ENCODE measurements at regions not wholly inside any gene's neighbourhood (a gene's known extent, or its start where the extent isn't known, plus 50 kb on each side); places are given as distances from the start of the nearest gene placed in this dataset.
A peak's percentile ranks its signal among the peaks of the same experiment; 100 is the strongest.

DNA sequence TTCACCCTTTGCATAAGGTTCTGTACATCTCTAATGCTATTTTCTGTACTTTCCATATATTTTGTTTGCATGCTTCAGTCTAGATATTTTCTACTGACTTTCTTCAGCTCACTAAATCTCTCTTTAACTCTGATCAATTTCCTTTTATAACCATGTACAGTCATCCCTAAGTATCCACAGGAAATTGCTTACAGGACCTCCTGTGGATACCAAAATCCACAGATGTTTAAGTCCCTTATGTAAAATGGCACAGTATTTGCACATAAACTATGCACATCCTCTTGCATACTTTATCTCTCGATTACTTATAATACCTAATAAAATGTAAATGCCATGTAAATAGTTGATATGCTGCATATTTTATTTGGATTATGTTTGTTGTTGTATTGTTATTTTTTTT is 442.1 kb downstream of the TLE4 start:
- H3K4me1 ChIP-seq (ENCODE audit: control insufficient read depth in 3 of 3, insufficient read depth in 3 of 3, low read length in 3 of 3), result no peaks in the 10 kb centered on the region

DNA sequence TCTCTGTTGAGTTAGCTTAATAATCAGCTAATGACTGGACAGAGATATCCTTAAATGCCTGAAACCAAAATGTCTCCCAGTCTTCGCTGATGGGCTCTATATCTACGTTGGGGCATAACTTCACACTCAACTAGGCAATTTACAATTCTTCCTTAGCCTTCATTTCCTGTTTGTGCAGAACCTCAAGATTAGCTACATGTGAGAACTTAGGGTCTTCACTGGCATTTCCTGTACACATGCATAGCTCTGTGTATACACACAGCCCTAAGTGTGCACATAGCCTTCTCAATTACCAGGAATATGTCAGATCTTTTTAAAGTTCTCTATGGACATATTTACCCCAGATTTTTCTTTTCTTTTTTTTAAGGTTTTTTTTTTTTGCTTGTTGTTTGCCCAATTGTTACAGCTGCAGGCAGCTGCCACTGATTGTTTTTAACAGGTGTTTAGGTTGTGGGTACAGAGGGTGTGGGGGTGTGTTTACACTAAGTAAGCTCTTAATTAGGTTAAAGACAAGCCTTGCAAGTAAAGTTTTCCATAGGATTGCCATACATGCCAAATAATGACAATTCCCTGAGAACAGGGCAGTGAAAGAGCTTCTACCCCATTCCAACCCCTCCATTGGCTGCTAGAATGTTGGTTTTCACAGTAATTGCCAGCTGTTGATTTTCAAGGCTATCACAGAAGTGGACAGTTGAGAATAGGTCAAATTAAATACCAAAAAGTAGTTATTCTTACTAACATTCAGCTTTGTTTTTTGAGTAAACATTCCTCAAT is 441.0 kb downstream of the TLE4 start:
- no peak overlapping the region for H3K4me3 ChIP-seq (ENCODE audit: low read length in 3 of 3)
- H3K27me3 ChIP-seq (ENCODE audit: control insufficient read depth in 3 of 3, insufficient read depth in 3 of 3, low read length in 3 of 3), result no peaks in the 10 kb centered on the region
- no peaks in the 10 kb centered on the region for H3K4me1 ChIP-seq (ENCODE audit: control insufficient read depth in 3 of 3, insufficient read depth in 3 of 3, low read length in 3 of 3)
- H3K9ac ChIP-seq (ENCODE audit: low read depth in 1 of 3, low read length in 3 of 3), result no peak overlapping the region
- H3K9me3 ChIP-seq (ENCODE audit: control insufficient read depth in 3 of 3, low read length in 3 of 3), result no peaks in the 10 kb centered on the region
- no peaks in the 10 kb centered on the region for H3K36me3 ChIP-seq (ENCODE audit: control insufficient read depth in 3 of 3, insufficient read depth in 3 of 3, low read length in 3 of 3)
- no peak overlapping the region for H3K27ac ChIP-seq (ENCODE audit: low read depth, low read length)

More for the DNA sequence above, 442.1 kb downstream of the TLE4 start:
- Histone ChIP-seq H3K4me3 (ENCODE audit: low read length in 3 of 3) (no peak overlapping the region), H3K27me3 (ENCODE audit: control insufficient read depth in 3 of 3, insufficient read depth in 3 of 3, low read length in 3 of 3) (no peaks in the 10 kb centered on the region), H3K27ac (ENCODE audit: low read depth, low read length) (no peak overlapping the region), H3K9me3 (ENCODE audit: control insufficient read depth in 3 of 3, low read length in 3 of 3) (no peaks in the 10 kb centered on the region), H3K36me3 (ENCODE audit: control insufficient read depth in 3 of 3, insufficient read depth in 3 of 3, low read length in 3 of 3) (no peaks in the 10 kb centered on the region), H3K9ac (ENCODE audit: low read depth in 1 of 3, low read length in 3 of 3) (no peak overlapping the region)

- Histone ChIP-seq H3K27me3 (ENCODE audit: control insufficient read depth in 3 of 3, insufficient read depth in 3 of 3, low read length in 3 of 3) (no peaks in the 10 kb centered on the region), H3K4me3 (ENCODE audit: low read length in 3 of 3) (no peak overlapping the region), H3K27ac (ENCODE audit: low read depth, low read length) (no peak overlapping the region), H3K4me1 (ENCODE audit: control insufficient read depth in 3 of 3, insufficient read depth in 3 of 3, low read length in 3 of 3) (peaks cover 0 to 10% (median 0%) of the 10 kb centered on the region in 3 donors), H3K36me3 (ENCODE audit: control insufficient read depth in 3 of 3, insufficient read depth in 3 of 3, low read length in 3 of 3) (no peaks in the 10 kb centered on the region), H3K9ac (ENCODE audit: low read depth in 1 of 3, low read length in 3 of 3) (no peak overlapping the region), H3K9me3 (ENCODE audit: control insufficient read depth in 3 of 3, low read length in 3 of 3) (no peaks in the 10 kb centered on the region)
Observed at GRCh38 chr9:80009204-80009603, 437.4 kb downstream of the TLE4 start.

GRCh38 chr9:80004714-80005113 is 432.9 kb downstream of the TLE4 start:
- no peaks in the 10 kb centered on the region for H3K27me3 ChIP-seq (ENCODE audit: control insufficient read depth in 3 of 3, insufficient read depth in 3 of 3, low read length in 3 of 3)
- no peaks in the 10 kb centered on the region for H3K36me3 ChIP-seq (ENCODE audit: control insufficient read depth in 3 of 3, insufficient read depth in 3 of 3, low read length in 3 of 3)
- H3K4me1 ChIP-seq (ENCODE audit: control insufficient read depth in 3 of 3, insufficient read depth in 3 of 3, low read length in 3 of 3), result peaks cover 0 to 10% (median 0%) of the 10 kb centered on the region in 3 donors
- no peaks in the 10 kb centered on the region for H3K9me3 ChIP-seq (ENCODE audit: control insufficient read depth in 3 of 3, low read length in 3 of 3)
- H3K4me3 ChIP-seq (ENCODE audit: low read length in 3 of 3), result no peak overlapping the region
- H3K27ac ChIP-seq (ENCODE audit: low read depth, low read length), result no peak overlapping the region
- H3K9ac ChIP-seq (ENCODE audit: low read depth in 1 of 3, low read length in 3 of 3), result no peak overlapping the region

GRCh38 chr9:79990536-79990935 is 418.8 kb downstream of the TLE4 start:
- Histone ChIP-seq H3K36me3 (ENCODE audit: control insufficient read depth in 3 of 3, insufficient read depth in 3 of 3, low read length in 3 of 3) (no peaks in the 10 kb centered on the region), H3K9me3 (ENCODE audit: control insufficient read depth in 3 of 3, low read length in 3 of 3) (no peaks in the 10 kb centered on the region), H3K27me3 (ENCODE audit: control insufficient read depth in 3 of 3, insufficient read depth in 3 of 3, low read length in 3 of 3) (no peaks in the 10 kb centered on the region), H3K4me1 (ENCODE audit: control insufficient read depth in 3 of 3, insufficient read depth in 3 of 3, low read length in 3 of 3) (peaks cover 6 to 18% (median 6%) of the 10 kb centered on the region in 3 donors), H3K27ac (ENCODE audit: low read depth, low read length) (no peak overlapping the region), H3K9ac (ENCODE audit: low read depth in 1 of 3, low read length in 3 of 3) (no peak overlapping the region), H3K4me3 (ENCODE audit: low read length in 3 of 3) (no peak overlapping the region)

- peaks cover 14 to 25% (median 16%) of the 10 kb centered on the region in 3 donors for H3K4me1 ChIP-seq (ENCODE audit: control insufficient read depth in 3 of 3, insufficient read depth in 3 of 3, low read length in 3 of 3)
- H3K27ac ChIP-seq (ENCODE audit: low read depth, low read length), result no peak overlapping the region
- no peaks in the 10 kb centered on the region for H3K36me3 ChIP-seq (ENCODE audit: control insufficient read depth in 3 of 3, insufficient read depth in 3 of 3, low read length in 3 of 3)
- H3K9ac ChIP-seq (ENCODE audit: low read depth in 1 of 3, low read length in 3 of 3), result no peak overlapping the region
- H3K4me3 ChIP-seq (ENCODE audit: low read length in 3 of 3), result no peak overlapping the region
- no peaks in the 10 kb centered on the region for H3K27me3 ChIP-seq (ENCODE audit: control insufficient read depth in 3 of 3, insufficient read depth in 3 of 3, low read length in 3 of 3)
- no peaks in the 10 kb centered on the region for H3K9me3 ChIP-seq (ENCODE audit: control insufficient read depth in 3 of 3, low read length in 3 of 3)
Observed at GRCh38 chr9:79989079-79989478, 417.3 kb downstream of the TLE4 start.

- H3K36me3 ChIP-seq (ENCODE audit: control insufficient read depth in 3 of 3, insufficient read depth in 3 of 3, low read length in 3 of 3), result no peaks in the 10 kb centered on the region
- no peak overlapping the region for H3K9ac ChIP-seq (ENCODE audit: low read depth in 1 of 3, low read length in 3 of 3)
- no peak overlapping the region for H3K27ac ChIP-seq (ENCODE audit: low read depth, low read length)
- H3K4me1 ChIP-seq (ENCODE audit: control insufficient read depth in 3 of 3, insufficient read depth in 3 of 3, low read length in 3 of 3), result peaks cover 14 to 25% (median 16%) of the 10 kb centered on the region in 3 donors
- no peaks in the 10 kb centered on the region for H3K27me3 ChIP-seq (ENCODE audit: control insufficient read depth in 3 of 3, insufficient read depth in 3 of 3, low read length in 3 of 3)
- no peaks in the 10 kb centered on the region for H3K9me3 ChIP-seq (ENCODE audit: control insufficient read depth in 3 of 3, low read length in 3 of 3)
- H3K4me3 ChIP-seq (ENCODE audit: low read length in 3 of 3), result no peak overlapping the region
Observed at GRCh38 chr9:79988126-79988525, 416.4 kb downstream of the TLE4 start.

GRCh38 chr9:79986437-79986836 is 414.7 kb downstream of the TLE4 start:
- Histone ChIP-seq H3K27me3 (ENCODE audit: control insufficient read depth in 3 of 3, insufficient read depth in 3 of 3, low read length in 3 of 3) (no peaks in the 10 kb centered on the region), H3K4me3 (ENCODE audit: low read length in 3 of 3) (no peak overlapping the region), H3K9me3 (ENCODE audit: control insufficient read depth in 3 of 3, low read length in 3 of 3) (no peaks in the 10 kb centered on the region), H3K9ac (ENCODE audit: low read depth in 1 of 3, low read length in 3 of 3) (no peak overlapping the region), H3K27ac (ENCODE audit: low read depth, low read length) (no peak overlapping the region), H3K4me1 (ENCODE audit: control insufficient read depth in 3 of 3, insufficient read depth in 3 of 3, low read length in 3 of 3) (peaks cover 14 to 25% (median 16%) of the 10 kb centered on the region in 3 donors), H3K36me3 (ENCODE audit: control insufficient read depth in 3 of 3, insufficient read depth in 3 of 3, low read length in 3 of 3) (no peaks in the 10 kb centered on the region)

GRCh38 chr9:79985772-79986171 is 414.0 kb downstream of the TLE4 start:
- Histone ChIP-seq H3K9ac (ENCODE audit: low read depth in 1 of 3, low read length in 3 of 3) (peak overlapping the region in 1 of 3 donors; percentile 51), H3K27me3 (ENCODE audit: control insufficient read depth in 3 of 3, insufficient read depth in 3 of 3, low read length in 3 of 3) (no peaks in the 10 kb centered on the region), H3K4me3 (ENCODE audit: low read length in 3 of 3) (peak overlapping the region in 1 of 3 donors; percentile 56), H3K9me3 (ENCODE audit: control insufficient read depth in 3 of 3, low read length in 3 of 3) (no peaks in the 10 kb centered on the region), H3K36me3 (ENCODE audit: control insufficient read depth in 3 of 3, insufficient read depth in 3 of 3, low read length in 3 of 3) (no peaks in the 10 kb centered on the region), H3K4me1 (ENCODE audit: control insufficient read depth in 3 of 3, insufficient read depth in 3 of 3, low read length in 3 of 3) (peaks cover 14 to 22% (median 16%) of the 10 kb centered on the region in 3 donors), H3K27ac (ENCODE audit: low read depth, low read length) (peak overlapping the region; percentile 49)

DNA sequence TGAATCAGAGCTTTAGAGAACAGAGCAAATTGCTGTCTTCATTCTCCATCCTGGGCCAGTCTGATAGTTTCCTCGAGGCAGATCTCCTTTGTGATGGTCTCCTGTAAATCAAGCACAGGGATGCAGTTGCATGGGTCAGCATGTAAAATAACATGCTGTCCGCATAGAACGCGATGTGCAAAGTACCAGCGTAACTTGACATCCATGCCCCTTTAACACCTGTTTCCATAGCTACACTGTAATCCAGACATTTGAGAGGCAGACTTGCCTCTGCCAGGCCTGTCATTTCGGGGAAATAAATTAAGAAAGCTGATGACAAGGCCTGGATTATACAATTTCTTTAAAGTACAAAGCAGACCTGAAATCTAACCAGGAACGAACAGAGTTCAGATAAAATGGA is 413.5 kb downstream of the TLE4 start:
- peak overlapping the region; percentile 49 for H3K27ac ChIP-seq (ENCODE audit: low read depth, low read length)
- H3K9ac ChIP-seq (ENCODE audit: low read depth in 1 of 3, low read length in 3 of 3), result peak overlapping the region in 1 of 3 donors; percentile 51
- H3K9me3 ChIP-seq (ENCODE audit: control insufficient read depth in 3 of 3, low read length in 3 of 3), result no peaks in the 10 kb centered on the region
- H3K27me3 ChIP-seq (ENCODE audit: control insufficient read depth in 3 of 3, insufficient read depth in 3 of 3, low read length in 3 of 3), result no peaks in the 10 kb centered on the region
- H3K36me3 ChIP-seq (ENCODE audit: control insufficient read depth in 3 of 3, insufficient read depth in 3 of 3, low read length in 3 of 3), result no peaks in the 10 kb centered on the region
- H3K4me1 ChIP-seq (ENCODE audit: control insufficient read depth in 3 of 3, insufficient read depth in 3 of 3, low read length in 3 of 3), result peaks cover 14 to 22% (median 16%) of the 10 kb centered on the region in 3 donors
- peak overlapping the region in 1 of 3 donors; percentile 56 for H3K4me3 ChIP-seq (ENCODE audit: low read length in 3 of 3)
